Chondrocyte (in vitro differentiated cells): ENCODE measurements at regions not wholly inside any gene's neighbourhood (a gene's known extent, or its start where the extent isn't known, plus 50 kb on each side); places are given as distances from the start of the nearest gene placed in this dataset.

Experiments
- DNase-seq: peaks from one replicate; pipeline ENCODE4 v3.0.0; 2021; ENCODE audit warnings: mixed read lengths, low spot score
- H3K27ac Mint-ChIP-seq: one replicate; pipeline ENCODE4 v1.8.0; 2021; ENCODE audit warnings: mild to moderate bottlenecking, moderate library complexity, mixed read lengths; ENCODE audit not compliant: unreplicated experiment
- H3K27me3 Mint-ChIP-seq: 2 replicates; pipeline ENCODE4 v1.8.0; 2021; ENCODE audit warnings: low read depth, mixed read lengths
- H3K36me3 Mint-ChIP-seq: 2 replicates; pipeline ENCODE4 v1.8.0; 2021; ENCODE audit warnings: low read depth, mixed read lengths
- H3K4me1 Mint-ChIP-seq: 2 replicates; pipeline ENCODE4 v1.8.0; 2021; ENCODE audit warnings: low read depth, mild to moderate bottlenecking, mixed read lengths
- H3K4me3 Mint-ChIP-seq: one replicate; pipeline ENCODE4 v1.8.0; 2021; ENCODE audit warnings: mild to moderate bottlenecking, moderate library complexity, mixed read lengths; ENCODE audit not compliant: unreplicated experiment
- H3K9me3 Mint-ChIP-seq: 2 replicates; pipeline ENCODE4 v1.8.0; 2021; ENCODE audit warnings: low read depth, mixed read lengths
- TF ChIP-seq, protein P1 (sequence below): fragments of 200-600 bp; sonication (generic); IDR thresholded peaks from 2 replicates; pipeline ENCODE4 v1.5.0; 2021; ENCODE audit warnings: antibody characterized with exemption, mild to moderate bottlenecking, moderate library complexity

GRCh38 chr13:29999492-30000369 is 149.3 kb upstream of the UBL3 start:
- no peaks in the 10 kb centered on the region for H3K36me3 Mint-ChIP-seq
- H3K4me1 Mint-ChIP-seq = peaks cover 6% of the 10 kb centered on the region
- no peaks in the 10 kb centered on the region for H3K27me3 Mint-ChIP-seq
- H3K27ac Mint-ChIP-seq = no peak overlapping the region
- no peaks in the 10 kb centered on the region for H3K9me3 Mint-ChIP-seq
- no peak overlapping the region for H3K4me3 Mint-ChIP-seq
- no peak for DNase-seq
- TF ChIP-seq, protein P1, sequence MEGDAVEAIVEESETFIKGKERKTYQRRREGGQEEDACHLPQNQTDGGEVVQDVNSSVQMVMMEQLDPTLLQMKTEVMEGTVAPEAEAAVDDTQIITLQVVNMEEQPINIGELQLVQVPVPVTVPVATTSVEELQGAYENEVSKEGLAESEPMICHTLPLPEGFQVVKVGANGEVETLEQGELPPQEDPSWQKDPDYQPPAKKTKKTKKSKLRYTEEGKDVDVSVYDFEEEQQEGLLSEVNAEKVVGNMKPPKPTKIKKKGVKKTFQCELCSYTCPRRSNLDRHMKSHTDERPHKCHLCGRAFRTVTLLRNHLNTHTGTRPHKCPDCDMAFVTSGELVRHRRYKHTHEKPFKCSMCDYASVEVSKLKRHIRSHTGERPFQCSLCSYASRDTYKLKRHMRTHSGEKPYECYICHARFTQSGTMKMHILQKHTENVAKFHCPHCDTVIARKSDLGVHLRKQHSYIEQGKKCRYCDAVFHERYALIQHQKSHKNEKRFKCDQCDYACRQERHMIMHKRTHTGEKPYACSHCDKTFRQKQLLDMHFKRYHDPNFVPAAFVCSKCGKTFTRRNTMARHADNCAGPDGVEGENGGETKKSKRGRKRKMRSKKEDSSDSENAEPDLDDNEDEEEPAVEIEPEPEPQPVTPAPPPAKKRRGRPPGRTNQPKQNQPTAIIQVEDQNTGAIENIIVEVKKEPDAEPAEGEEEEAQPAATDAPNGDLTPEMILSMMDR = no peak

DNA sequence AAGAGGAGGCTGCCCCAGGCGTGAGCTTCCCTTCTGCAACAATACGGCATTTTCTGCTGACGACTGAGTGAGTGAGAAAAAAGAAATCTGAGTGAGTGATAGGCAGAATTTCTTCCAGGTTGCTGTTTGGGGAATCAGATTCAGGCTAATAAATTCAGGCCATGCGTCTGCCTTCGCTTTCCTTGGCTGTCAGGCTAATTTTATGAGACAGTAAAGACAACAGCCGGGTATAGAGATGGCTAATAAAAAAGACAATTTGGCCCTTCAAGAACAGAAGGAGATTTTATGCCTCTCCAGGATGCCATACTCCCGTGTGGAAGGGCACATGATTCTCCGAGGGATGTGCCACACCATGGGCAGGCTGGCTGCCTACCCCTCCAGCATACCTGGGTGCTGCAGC is 145.9 kb upstream of the UBL3 start:
- no peaks in the 10 kb centered on the region for H3K36me3 Mint-ChIP-seq
- TF ChIP-seq, protein P1 = no peak

GRCh38 chr13:29994911-29995595 is 144.6 kb upstream of the UBL3 start:
- Mint-ChIP-seq H3K27ac (no peak overlapping the region), H3K36me3 (no peaks in the 10 kb centered on the region), H3K9me3 (no peaks in the 10 kb centered on the region), H3K4me3 (no peak overlapping the region), H3K27me3 (no peaks in the 10 kb centered on the region), H3K4me1 (peaks cover 7% of the 10 kb centered on the region)
- no peak for DNase-seq
- TF ChIP-seq, protein P1 = no peak

More for the DNA sequence above, 145.9 kb upstream of the UBL3 start:
- Mint-ChIP-seq H3K27me3 (no peaks in the 10 kb centered on the region), H3K4me3 (no peak overlapping the region), H3K27ac (no peak overlapping the region), H3K9me3 (no peaks in the 10 kb centered on the region), H3K4me1 (peaks cover 3% of the 10 kb centered on the region)
- DNase-seq = no peak

DNA sequence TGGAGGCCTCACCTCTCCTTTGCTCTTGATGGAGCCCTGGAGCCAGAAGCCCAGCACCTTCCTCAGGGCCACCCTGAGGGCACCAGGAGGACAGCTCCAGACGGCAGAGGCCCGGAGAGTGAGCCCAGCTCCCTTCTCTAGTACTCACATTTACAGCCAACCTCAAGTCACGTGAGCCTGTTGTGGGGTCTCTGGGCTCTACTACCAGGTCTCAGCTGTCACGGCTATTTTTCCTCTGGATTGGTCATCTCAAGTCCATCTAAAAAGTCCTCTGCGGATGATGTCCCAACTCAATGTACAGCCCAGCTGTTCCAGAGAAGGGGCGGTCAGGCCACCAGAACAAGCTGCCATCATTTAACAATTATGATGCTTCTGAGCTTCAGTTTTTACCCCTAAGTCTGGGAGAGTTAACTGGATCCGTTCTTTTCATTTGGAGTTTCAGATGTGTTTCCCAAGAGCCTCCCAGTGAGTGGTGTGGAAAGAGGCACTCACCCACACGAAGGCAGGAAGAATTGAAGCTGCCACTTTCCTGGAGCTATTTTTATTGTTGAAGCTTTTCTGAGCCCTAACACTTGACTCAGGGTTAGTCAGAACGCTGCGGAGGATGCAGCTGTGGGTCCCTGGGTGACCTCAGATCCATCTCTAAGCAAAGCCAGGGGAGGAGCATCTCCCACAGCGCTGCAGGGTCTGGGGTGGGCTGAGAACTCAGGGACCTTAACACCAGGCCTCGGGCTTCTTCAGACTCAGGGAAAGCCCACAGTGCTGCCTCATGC is 143.5 kb upstream of the UBL3 start:
- no peak overlapping the region for H3K4me3 Mint-ChIP-seq
- TF ChIP-seq, protein P1 = no peak
- peaks cover 7% of the 10 kb centered on the region for H3K4me1 Mint-ChIP-seq
- H3K9me3 Mint-ChIP-seq = no peaks in the 10 kb centered on the region
- no peaks in the 10 kb centered on the region for H3K36me3 Mint-ChIP-seq
- no peak for DNase-seq
- no peaks in the 10 kb centered on the region for H3K27me3 Mint-ChIP-seq
- no peak overlapping the region for H3K27ac Mint-ChIP-seq

DNA sequence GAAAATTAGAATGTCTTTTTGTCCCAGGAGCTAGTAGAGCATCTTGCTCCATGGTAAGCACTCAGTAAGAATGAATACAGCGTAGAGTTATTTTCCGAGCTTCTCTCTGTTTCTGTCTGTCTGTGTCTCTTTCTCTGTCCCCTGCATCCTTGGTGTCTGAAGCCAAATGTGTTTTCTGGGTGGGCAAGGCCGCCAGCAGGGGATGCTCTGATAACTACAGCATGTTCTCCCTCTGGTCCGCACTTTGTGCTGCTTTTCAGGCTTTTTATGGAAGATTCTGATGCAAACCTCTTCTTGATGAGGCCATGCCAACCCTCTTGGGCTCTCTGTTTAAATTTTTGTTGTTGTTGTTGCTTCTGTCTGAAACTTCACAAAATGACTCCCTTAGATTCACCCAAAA is 142.8 kb upstream of the UBL3 start:
- TF ChIP-seq, protein P1 = no peak
- peaks cover 7% of the 10 kb centered on the region for H3K4me1 Mint-ChIP-seq
- H3K9me3 Mint-ChIP-seq = peaks cover 1% of the 10 kb centered on the region
- DNase-seq = no peak
- H3K36me3 Mint-ChIP-seq = no peaks in the 10 kb centered on the region
- H3K27ac Mint-ChIP-seq = no peak overlapping the region
- no peak overlapping the region for H3K4me3 Mint-ChIP-seq
- no peaks in the 10 kb centered on the region for H3K27me3 Mint-ChIP-seq
